ENCODE measurements at regions not wholly inside any gene's neighbourhood (a gene's known extent, or its start where the extent isn't known, plus 50 kb on each side); places are given as distances from the start of the nearest gene placed in this dataset.
A peak's percentile ranks its signal among the peaks of the same experiment; 100 is the strongest.
"Not testable (repeated sequence)": the region's sequence is repeated elsewhere in the genome, so short reads cannot be mapped to it uniquely, and the experiment has no call there.

GRCh38 chr6:133772567-133772966, 116.3 kb upstream of the TCF21 start:
- peaks cover 6% of the 10 kb centered on the region for H3K9me3 Mint-ChIP-seq
- H3K27ac Mint-ChIP-seq = no peak overlapping the region
- ATAC-seq = no peak
- H3K36me3 Mint-ChIP-seq = no peaks in the 10 kb centered on the region
- DNase-seq (ENCODE audit: low spot score in 2 of 2) = no peak
- H3K4me1 Mint-ChIP-seq = no peaks in the 10 kb centered on the region
- H3K4me3 Mint-ChIP-seq = no peak overlapping the region

DNA sequence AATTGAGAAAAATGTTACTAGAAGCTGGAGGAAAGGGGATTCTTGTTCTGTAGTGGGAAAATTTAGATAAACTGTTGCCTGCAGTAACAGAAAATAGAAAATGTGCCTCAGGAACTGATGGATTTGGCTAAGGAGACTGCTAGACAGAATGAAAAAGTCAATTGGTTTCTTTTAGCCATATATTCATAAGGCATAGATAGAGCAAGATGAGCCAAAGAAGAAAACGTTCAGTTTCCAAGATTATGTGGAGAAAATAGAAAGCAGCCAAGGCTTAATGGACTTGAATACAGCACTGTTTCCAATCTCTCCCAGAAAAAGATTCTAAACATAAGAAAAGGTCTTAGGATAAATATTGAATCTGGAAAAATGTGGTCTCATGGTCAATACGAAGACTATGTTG, 115.1 kb upstream of the TCF21 start:
- Mint-ChIP-seq H3K4me3 (no peak overlapping the region), H3K4me1 (no peaks in the 10 kb centered on the region), H3K9me3 (peaks cover 6% of the 10 kb centered on the region), H3K27ac (no peak overlapping the region), H3K36me3 (no peaks in the 10 kb centered on the region)
- ATAC-seq (no peak), DNase-seq (ENCODE audit: low spot score in 2 of 2) (no peak)

GRCh38 chr6:133774356-133774755, 114.6 kb upstream of the TCF21 start:
- H3K4me3 Mint-ChIP-seq = no peak overlapping the region
- H3K36me3 Mint-ChIP-seq = no peaks in the 10 kb centered on the region
- peaks cover 6% of the 10 kb centered on the region for H3K9me3 Mint-ChIP-seq
- ATAC-seq (peak; percentile 68), DNase-seq (ENCODE audit: low spot score in 2 of 2) (no peak)
- no peaks in the 10 kb centered on the region for H3K4me1 Mint-ChIP-seq
- no peak overlapping the region for H3K27ac Mint-ChIP-seq

- Mint-ChIP-seq H3K36me3 (no peaks in the 10 kb centered on the region), H3K27ac (no peak overlapping the region), H3K4me3 (no peak overlapping the region), H3K9me3 (no peaks in the 10 kb centered on the region), H3K4me1 (no peaks in the 10 kb centered on the region)
- DNase-seq (ENCODE audit: low spot score in 2 of 2) = no peak
- ATAC-seq = no peak
These were observed 110.3 kb upstream of the TCF21 start for GRCh38 chr6:133778414-133779130.

DNA sequence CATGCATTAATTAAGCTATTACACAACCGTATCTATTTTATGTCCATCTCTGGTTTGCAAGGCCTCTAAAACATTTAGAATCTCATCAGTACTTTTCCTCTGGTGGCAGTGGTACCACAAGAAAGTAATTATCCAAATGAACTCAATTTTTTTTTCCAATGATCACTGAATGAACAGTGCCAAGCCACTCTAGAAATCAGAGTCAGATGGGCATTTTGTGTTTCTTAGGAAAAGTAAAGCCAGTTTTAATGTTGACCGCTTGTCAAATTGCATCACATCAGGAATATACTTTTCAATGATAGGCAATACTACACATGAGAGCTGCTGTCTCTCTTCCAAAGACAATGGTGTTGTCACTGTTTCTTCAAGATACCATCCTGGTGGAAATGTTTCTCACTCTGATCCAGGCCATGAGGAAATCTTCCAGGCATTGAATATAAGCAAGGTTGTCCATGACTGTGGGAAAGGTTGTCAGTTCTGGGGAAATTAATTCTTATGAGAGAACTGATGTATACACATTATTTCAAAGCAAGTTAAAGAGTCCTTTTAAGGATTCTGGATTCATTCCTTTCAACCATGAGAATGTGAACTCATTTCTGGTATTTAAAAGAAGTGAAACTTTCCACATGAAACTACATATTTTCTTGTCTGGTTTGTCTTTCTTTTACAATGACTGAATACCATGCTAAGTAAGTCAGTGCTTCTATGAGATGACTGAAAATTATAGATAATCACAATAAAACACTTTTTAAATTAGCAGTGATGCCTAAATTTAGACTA, 108.8 kb upstream of the TCF21 start:
- ATAC-seq (no peak), DNase-seq (ENCODE audit: low spot score in 2 of 2) (no peak)
- no peaks in the 10 kb centered on the region for H3K4me1 Mint-ChIP-seq
- no peak overlapping the region for H3K27ac Mint-ChIP-seq
- H3K36me3 Mint-ChIP-seq = no peaks in the 10 kb centered on the region
- no peaks in the 10 kb centered on the region for H3K9me3 Mint-ChIP-seq
- H3K4me3 Mint-ChIP-seq = no peak overlapping the region

DNA sequence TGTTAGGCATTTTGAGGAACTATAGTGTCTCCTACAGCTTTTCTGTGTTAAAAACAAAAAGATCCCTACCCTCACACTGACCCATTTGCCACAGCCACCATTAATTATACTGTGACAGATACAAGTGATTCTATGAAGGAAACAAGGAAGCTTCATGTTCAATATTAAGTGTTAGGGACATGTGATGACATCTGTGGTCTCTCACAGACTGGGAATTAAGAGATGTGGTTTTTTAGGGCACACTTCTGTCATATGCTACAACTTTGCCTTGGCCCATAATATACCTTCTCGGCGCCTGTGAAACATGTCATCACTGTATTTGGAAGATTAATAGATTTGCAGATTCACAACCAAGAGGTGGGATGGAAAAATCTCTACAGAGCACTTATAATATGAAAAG, 102.9 kb upstream of the TCF21 start:
- H3K27ac Mint-ChIP-seq = no peak overlapping the region
- DNase-seq (ENCODE audit: low spot score in 2 of 2) (no peak), ATAC-seq (no peak)
- H3K4me1 Mint-ChIP-seq = no peaks in the 10 kb centered on the region
- no peaks in the 10 kb centered on the region for H3K36me3 Mint-ChIP-seq
- no peaks in the 10 kb centered on the region for H3K9me3 Mint-ChIP-seq
- H3K4me3 Mint-ChIP-seq = no peak overlapping the region

DNA sequence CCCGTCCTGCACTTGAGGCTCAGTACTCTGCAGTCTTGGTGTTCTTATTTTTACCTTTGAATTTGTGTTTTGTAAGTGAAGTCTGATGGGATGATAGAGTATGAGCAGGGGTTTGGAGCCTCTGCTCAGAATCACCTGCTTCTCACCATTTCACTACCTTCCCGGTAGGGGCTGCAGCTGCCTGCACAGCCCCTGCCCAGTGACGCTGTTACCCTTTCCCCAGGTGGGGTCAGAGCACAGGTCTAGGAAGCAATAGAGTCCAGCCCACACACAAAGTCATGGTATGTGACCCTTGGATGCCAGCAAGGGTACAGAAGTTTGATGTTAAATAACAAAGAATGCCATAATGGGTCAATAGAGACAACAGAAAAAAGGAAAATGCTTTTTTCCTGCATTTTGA, 101.8 kb upstream of the TCF21 start:
- DNase-seq (ENCODE audit: low spot score in 2 of 2) (no peak), ATAC-seq (no peak)
- Mint-ChIP-seq H3K4me3 (no peak overlapping the region), H3K4me1 (no peaks in the 10 kb centered on the region), H3K27ac (no peak overlapping the region), H3K9me3 (no peaks in the 10 kb centered on the region), H3K36me3 (no peaks in the 10 kb centered on the region)

GRCh38 chr6:133787859-133788505, 100.9 kb upstream of the TCF21 start:
- Mint-ChIP-seq H3K4me1 (no peaks in the 10 kb centered on the region), H3K36me3 (no peaks in the 10 kb centered on the region), H3K9me3 (no peaks in the 10 kb centered on the region), H3K27ac (no peak overlapping the region), H3K4me3 (no peak overlapping the region)
- DNase-seq (ENCODE audit: low spot score in 2 of 2) = no peak
- ATAC-seq = no peak

DNA sequence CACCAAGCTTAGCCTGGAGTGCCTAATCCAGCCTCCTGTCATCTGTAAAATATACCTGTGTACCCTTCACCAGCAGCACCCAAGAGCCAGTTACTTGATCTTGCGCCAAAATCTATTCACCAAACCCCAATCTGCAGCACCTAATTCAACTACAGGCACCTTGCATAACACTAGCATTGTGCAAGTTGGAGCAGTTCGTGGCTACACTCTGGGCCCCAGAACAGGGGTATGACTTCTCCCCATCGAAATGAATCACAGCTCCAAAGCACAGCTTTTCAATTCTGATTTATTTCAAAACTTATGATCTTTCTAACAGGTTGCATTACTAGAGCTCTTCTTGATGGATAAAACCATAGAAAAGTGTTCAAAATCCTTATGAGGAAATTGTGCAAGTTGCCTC, 100.4 kb upstream of the TCF21 start:
- no peaks in the 10 kb centered on the region for H3K9me3 Mint-ChIP-seq
- no peak overlapping the region for H3K27ac Mint-ChIP-seq
- no peak for DNase-seq (ENCODE audit: low spot score in 2 of 2)
- H3K4me1 Mint-ChIP-seq = no peaks in the 10 kb centered on the region
- no peak overlapping the region for H3K4me3 Mint-ChIP-seq
- H3K36me3 Mint-ChIP-seq = no peaks in the 10 kb centered on the region
- ATAC-seq = peak; percentile 43

DNA sequence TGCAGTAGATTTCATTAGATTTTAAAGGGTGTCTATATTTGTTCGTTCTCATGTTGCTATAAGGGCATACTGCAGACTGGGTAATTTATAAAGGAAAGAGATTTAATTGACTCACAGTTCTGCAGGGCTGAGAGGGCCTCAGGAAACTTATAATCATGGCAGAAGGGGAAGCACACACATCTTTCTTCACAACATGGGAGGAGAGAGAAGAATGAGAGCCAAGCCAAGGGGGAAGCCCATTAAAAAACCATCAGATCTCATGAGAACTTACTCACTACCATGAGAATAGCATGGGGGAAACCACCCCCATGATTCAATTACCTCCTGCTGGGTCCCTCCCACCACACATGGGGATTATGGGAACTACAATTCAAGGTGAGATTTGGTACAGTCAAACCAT, 99.5 kb upstream of the TCF21 start:
- not testable (repeated sequence) for H3K36me3 Mint-ChIP-seq; DNase-seq (ENCODE audit: low spot score in 2 of 2); H3K4me1 Mint-ChIP-seq; H3K27ac Mint-ChIP-seq; H3K9me3 Mint-ChIP-seq; H3K4me3 Mint-ChIP-seq; ATAC-seq

- ATAC-seq; H3K36me3 Mint-ChIP-seq; H3K27ac Mint-ChIP-seq; DNase-seq (ENCODE audit: low spot score in 2 of 2); H3K4me3 Mint-ChIP-seq; H3K9me3 Mint-ChIP-seq; H3K4me1 Mint-ChIP-seq: not testable (repeated sequence)
These were observed 98.2 kb upstream of the TCF21 start for GRCh38 chr6:133790756-133791155.

DNA sequence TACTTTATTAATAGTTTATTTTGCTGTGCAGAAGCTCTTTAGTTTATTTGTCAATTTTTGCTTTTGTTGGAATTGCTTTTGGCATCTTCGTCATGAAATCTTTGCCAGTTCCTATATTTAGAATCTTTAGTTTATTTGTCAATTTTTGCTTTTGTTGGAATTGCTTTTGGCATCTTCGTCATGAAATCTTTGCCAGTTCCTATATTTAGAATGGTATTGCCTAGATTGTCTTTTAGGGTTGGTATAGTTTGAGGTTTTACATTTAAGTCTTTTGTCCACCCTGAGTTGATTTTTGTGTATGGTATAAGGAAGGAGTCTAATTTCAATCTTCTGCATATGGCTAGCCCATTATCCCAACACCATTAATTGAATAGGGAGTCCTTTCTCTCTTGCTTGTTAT, 93.9 kb upstream of the TCF21 start:
- not testable (repeated sequence) for H3K36me3 Mint-ChIP-seq; H3K9me3 Mint-ChIP-seq; H3K4me3 Mint-ChIP-seq; DNase-seq (ENCODE audit: low spot score in 2 of 2); H3K27ac Mint-ChIP-seq; H3K4me1 Mint-ChIP-seq; ATAC-seq

DNA sequence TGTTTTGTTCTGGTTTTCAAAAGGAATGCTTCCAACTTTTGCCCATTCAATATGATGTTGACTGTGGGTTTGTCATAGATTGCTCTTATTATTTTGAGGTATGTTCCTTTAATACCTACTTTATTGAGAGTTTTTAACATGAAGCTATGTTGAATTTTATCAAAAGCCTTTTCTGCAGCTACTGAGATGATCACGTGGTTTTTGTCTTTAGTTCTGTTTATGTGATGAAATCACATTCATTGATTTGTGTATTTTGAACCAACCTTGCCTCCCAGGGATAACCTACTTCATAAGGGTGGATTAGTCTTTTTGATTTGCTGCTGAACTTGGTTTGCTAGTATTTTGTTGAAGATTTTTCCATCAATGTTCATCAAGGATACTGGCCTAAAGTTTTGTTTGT, 92.7 kb upstream of the TCF21 start:
- no peaks in the 10 kb centered on the region for H3K4me1 Mint-ChIP-seq
- no peaks in the 10 kb centered on the region for H3K9me3 Mint-ChIP-seq
- H3K27ac Mint-ChIP-seq = no peak overlapping the region
- H3K36me3 Mint-ChIP-seq = no peaks in the 10 kb centered on the region
- DNase-seq (ENCODE audit: low spot score in 2 of 2) = no peak
- no peak for ATAC-seq
- no peak overlapping the region for H3K4me3 Mint-ChIP-seq

DNA sequence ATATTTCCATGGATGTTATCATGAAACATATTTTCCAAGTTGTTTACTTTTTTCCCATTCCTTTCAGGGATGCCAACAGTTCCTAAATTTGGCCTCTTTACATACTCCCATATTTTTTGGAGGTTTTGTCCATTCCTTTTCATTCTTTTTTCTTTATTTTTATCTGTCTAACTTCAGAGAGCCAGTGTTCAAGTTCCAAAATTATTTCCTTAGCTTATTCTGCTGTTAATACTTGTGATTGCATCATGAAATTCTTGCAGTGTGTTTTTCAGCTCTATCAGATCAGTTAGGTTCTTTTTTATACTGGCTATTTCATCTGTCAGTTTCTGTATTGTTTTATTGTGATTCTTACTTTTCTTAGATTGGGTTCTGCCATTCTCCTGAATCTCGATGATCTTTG, 89.9 kb upstream of the TCF21 start:
- no peak overlapping the region for H3K27ac Mint-ChIP-seq
- no peaks in the 10 kb centered on the region for H3K4me1 Mint-ChIP-seq
- no peaks in the 10 kb centered on the region for H3K36me3 Mint-ChIP-seq
- ATAC-seq (no peak), DNase-seq (ENCODE audit: low spot score in 2 of 2) (no peak)
- no peak overlapping the region for H3K4me3 Mint-ChIP-seq
- no peaks in the 10 kb centered on the region for H3K9me3 Mint-ChIP-seq

GRCh38 chr6:133802861-133803260, 86.1 kb upstream of the TCF21 start:
- Mint-ChIP-seq H3K9me3 (no peaks in the 10 kb centered on the region), H3K36me3 (no peaks in the 10 kb centered on the region), H3K4me1 (no peaks in the 10 kb centered on the region), H3K4me3 (no peak overlapping the region), H3K27ac (no peak overlapping the region)
- no peak for DNase-seq (ENCODE audit: low spot score in 2 of 2)
- no peak for ATAC-seq

DNA sequence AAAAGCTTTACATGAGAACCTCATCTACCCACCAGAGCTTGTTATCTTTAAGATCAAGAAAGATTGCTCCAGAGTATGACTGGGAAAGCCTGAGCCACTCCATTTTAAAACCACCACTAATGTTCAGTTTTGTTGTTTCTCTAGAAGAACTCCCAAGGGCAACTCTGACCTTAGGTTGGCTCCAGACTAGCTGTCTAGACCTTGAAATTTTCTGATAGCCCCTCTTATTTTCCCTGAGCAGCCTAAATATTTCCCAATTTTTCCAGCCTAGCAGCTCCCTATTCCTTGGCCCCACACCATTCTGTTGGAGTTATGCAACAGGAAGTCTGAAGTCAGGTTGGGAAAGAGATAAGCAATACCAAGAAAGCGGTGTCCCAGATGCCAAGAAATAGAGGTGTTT, 84.6 kb upstream of the TCF21 start:
- no peak overlapping the region for H3K27ac Mint-ChIP-seq
- no peak overlapping the region for H3K4me3 Mint-ChIP-seq
- ATAC-seq (no peak), DNase-seq (ENCODE audit: low spot score in 2 of 2) (no peak)
- no peaks in the 10 kb centered on the region for H3K4me1 Mint-ChIP-seq
- no peaks in the 10 kb centered on the region for H3K9me3 Mint-ChIP-seq
- H3K36me3 Mint-ChIP-seq = no peaks in the 10 kb centered on the region

Measured in stimulated activated effector memory CD8-positive, alpha-beta T cell treated with anti-CD3 and anti-CD28 coated beads, Interleukin-12 subunit alpha, Interleukin-12 subunit beta, amount 100 ng/mL, for 72 hours (primary cell).